Breast epithelium (tissue), 4 donors: ENCODE measurements at regions not wholly inside any gene's neighbourhood (a gene's known extent, or its start where the extent isn't known, plus 50 kb on each side); places are given as distances from the start of the nearest gene placed in this dataset.

ENCODE experiments used
- DNase-seq, 2 donors: peaks; one replicate each; pipeline ENCODE4 v3.0.0-alpha.2; 2019; ENCODE audit warnings: low spot score in 2 of 2
- H3K27ac ChIP-seq, 2 donors: fragments of 200-600 bp; sonication (generic) in 1 of 2; one replicate each; pipeline ENCODE4 v1.5.1; 2016 to 2019; ENCODE audit warnings: mild to moderate bottlenecking in 1 of 2
- H3K27me3 ChIP-seq, 2 donors: fragments of 200-600 bp; sonication (generic) in 1 of 2; one replicate each; pipeline versions ENCODE4 v1.5.1 to v1.6.0; 2017 to 2019; ENCODE audit warnings: control low read depth in 1 of 2, mild to moderate bottlenecking in 1 of 2
- H3K36me3 ChIP-seq: fragments of 200-600 bp; one replicate; pipeline ENCODE4 v1.5.1; 2019
- H3K4me1 ChIP-seq, 2 donors: fragments of 200-600 bp; sonication (generic); one replicate each; pipeline ENCODE4 v1.5.1; 2016 to 2019; ENCODE audit warnings: control low read depth in 1 of 2
- H3K4me3 ChIP-seq, 3 donors: fragments of 200-600 bp; sonication (generic); 1 replicate in 2 of 3; 2 replicates in 1 of 3; pipeline ENCODE4 v1.5.1; 2016 to 2019; ENCODE audit warnings: mild to moderate bottlenecking in 3 of 3, moderate library complexity in 2 of 3
- H3K9me3 ChIP-seq, 2 donors: fragments of 200-600 bp; sonication (generic) in 1 of 2; one replicate each; pipeline ENCODE4 v1.5.1; 2016 to 2019; ENCODE audit warnings: control low read depth in 1 of 2
- CTCF ChIP-seq, 3 donors: fragments of 450-650 bp; IDR thresholded peaks; one replicate each; pipeline ENCODE4 v1.5.1; 2016 to 2017; ENCODE audit warnings: antibody characterized with exemption in 3 of 3, mild to moderate bottlenecking in 3 of 3, moderate library complexity in 3 of 3
- POLR2A ChIP-seq: fragments of 450-650 bp; IDR thresholded peaks from one replicate; pipeline ENCODE4 v1.6.1; 2016; ENCODE audit warnings: antibody characterized with exemption, mild to moderate bottlenecking, moderate library complexity
- POLR2AphosphoS5 ChIP-seq, 3 donors: sonication (generic); formaldehyde crosslinking; IDR thresholded peaks; one replicate each; pipeline ENCODE4 v1.6.1; 2017; ENCODE audit warnings: antibody characterized with exemption in 3 of 3
- intact Hi-C: fragments of 100-400 bp; cut with DNase I; formaldehyde crosslinking; loops from one replicate; pipeline ENCODE4 v1.15.1; 2023; ENCODE audit warnings: low total_unique reads

- Histone ChIP-seq H3K9me3 (peaks cover 0 to 11% of the 10 kb centered on the region in 2 donors), H3K4me1 (no peaks in the 10 kb centered on the region), H3K27ac (no peak overlapping the region), H3K36me3 (no peaks in the 10 kb centered on the region), H3K27me3 (no peaks in the 10 kb centered on the region), H3K4me3 (no peak overlapping the region)
- intact Hi-C loops, result no loop called here
- no peak for DNase-seq
- TF ChIP-seq POLR2A (no peak), CTCF (IDR thresholded peaks at IDR 0.05) (no peak), POLR2AphosphoS5 (IDR thresholded peaks at IDR 0.05) (no peak)
Measured at GRCh38 chr11:91624021-91624420, 600.6 kb upstream of the FAT3 start.

GRCh38 chr11:91608677-91609076 is 615.9 kb upstream of the FAT3 start:
- Histone ChIP-seq H3K36me3 (no peaks in the 10 kb centered on the region), H3K4me3 (no peak overlapping the region), H3K9me3 (no peaks in the 10 kb centered on the region), H3K27ac (no peak overlapping the region), H3K4me1 (no peaks in the 10 kb centered on the region), H3K27me3 (no peaks in the 10 kb centered on the region)
- intact Hi-C loops, result no loop called here
- DNase-seq, result no peak
- TF ChIP-seq POLR2AphosphoS5 (IDR thresholded peaks at IDR 0.05), result no peak
- no peak for TF ChIP-seq POLR2A
- no peak for TF ChIP-seq CTCF (IDR thresholded peaks at IDR 0.05)

- Histone ChIP-seq H3K27ac (no peak overlapping the region), H3K36me3 (no peaks in the 10 kb centered on the region), H3K4me1 (no peaks in the 10 kb centered on the region), H3K4me3 (no peak overlapping the region), H3K27me3 (no peaks in the 10 kb centered on the region), H3K9me3 (peaks cover 5 to 14% of the 10 kb centered on the region in 2 donors)
- TF ChIP-seq CTCF (IDR thresholded peaks at IDR 0.05) (no peak), POLR2A (no peak), POLR2AphosphoS5 (IDR thresholded peaks at IDR 0.05) (no peak)
- intact Hi-C loops, result no loop called here
- DNase-seq, result no peak
Measured at GRCh38 chr11:91596111-91596510, 628.5 kb upstream of the FAT3 start.

GRCh38 chr11:91591021-91591420 is 633.6 kb upstream of the FAT3 start:
- no peak for TF ChIP-seq CTCF (IDR thresholded peaks at IDR 0.05)
- no peak for TF ChIP-seq POLR2AphosphoS5 (IDR thresholded peaks at IDR 0.05)
- no peak for TF ChIP-seq POLR2A
- H3K27me3 ChIP-seq, result no peaks in the 10 kb centered on the region
- H3K9me3 ChIP-seq, result peaks cover 5 to 14% of the 10 kb centered on the region in 2 donors
- no peak for DNase-seq
- intact Hi-C loops, result no loop called here
- H3K27ac ChIP-seq, result no peak overlapping the region
- no peak overlapping the region for H3K4me3 ChIP-seq
- H3K4me1 ChIP-seq, result no peaks in the 10 kb centered on the region
- H3K36me3 ChIP-seq, result no peaks in the 10 kb centered on the region

- intact Hi-C loops, result no loop called here
- Histone ChIP-seq H3K4me3 (no peak overlapping the region), H3K27me3 (no peaks in the 10 kb centered on the region), H3K36me3 (no peaks in the 10 kb centered on the region), H3K4me1 (no peaks in the 10 kb centered on the region), H3K9me3 (peaks cover 2 to 5% of the 10 kb centered on the region in 2 donors), H3K27ac (no peak overlapping the region)
- TF ChIP-seq CTCF (IDR thresholded peaks at IDR 0.05) (no peak), POLR2AphosphoS5 (IDR thresholded peaks at IDR 0.05) (no peak), POLR2A (no peak)
- DNase-seq, result no peak
Measured at GRCh38 chr11:91587131-91587530, 637.5 kb upstream of the FAT3 start.
